Type B pancreatic cell (in vitro differentiated cells): ENCODE measurements at regions not wholly inside any gene's neighbourhood (a gene's known extent, or its start where the extent isn't known, plus 50 kb on each side); places are given as distances from the start of the nearest gene placed in this dataset.

Source experiments
- DNase-seq: peaks from one replicate; pipeline ENCODE4 v3.0.0; 2021; ENCODE audit warnings: mixed read lengths; ENCODE audit not compliant: unreplicated experiment; ENCODE audit errors: extremely low spot score
- H3K27ac Mint-ChIP-seq: 2 replicates; pipeline ENCODE4 v1.8.0; 2021; ENCODE audit warnings: mild to moderate bottlenecking, mixed read lengths
- H3K27me3 Mint-ChIP-seq: 2 replicates; pipeline ENCODE4 v1.8.0; 2021; ENCODE audit warnings: mixed read lengths
- H3K36me3 Mint-ChIP-seq: 2 replicates; pipeline ENCODE4 v1.8.0; 2021; ENCODE audit warnings: mixed read lengths
- H3K4me1 Mint-ChIP-seq: one replicate; pipeline ENCODE4 v1.8.0; 2021; ENCODE audit warnings: mixed read lengths; ENCODE audit not compliant: unreplicated experiment
- H3K4me3 Mint-ChIP-seq: 2 replicates; pipeline ENCODE4 v1.8.0; 2021; ENCODE audit warnings: mild to moderate bottlenecking, mixed read lengths
- H3K9me3 Mint-ChIP-seq: 2 replicates; pipeline ENCODE4 v1.8.0; 2021; ENCODE audit warnings: mixed read lengths
- CTCF ChIP-seq: fragments of 200-600 bp; sonication (generic); conservative IDR thresholded peaks from 2 replicates; pipeline ENCODE4 v1.5.0; 2021; ENCODE audit warnings: antibody characterized with exemption, mild to moderate bottlenecking

GRCh38 chr6:139844907-139845306 lies 470.5 kb upstream of the CITED2 start:
- H3K4me3 Mint-ChIP-seq: peak overlapping the region; percentile 4

GRCh38 chr6:139841794-139842215 lies 467.4 kb upstream of the CITED2 start:
- Mint-ChIP-seq H3K36me3 (no peaks in the 10 kb centered on the region), H3K9me3 (no peaks in the 10 kb centered on the region), H3K4me1 (peaks cover 4% of the 10 kb centered on the region), H3K27ac (no peak overlapping the region), H3K4me3 (no peak overlapping the region), H3K27me3 (no peaks in the 10 kb centered on the region)
- DNase-seq: no peak
- no peak for TF ChIP-seq CTCF

More at GRCh38 chr6:139844907-139845306, 470.5 kb upstream of the CITED2 start:
- Mint-ChIP-seq H3K4me1 (peaks cover 20% of the 10 kb centered on the region), H3K27ac (no peak overlapping the region), H3K27me3 (no peaks in the 10 kb centered on the region), H3K9me3 (peaks cover 5% of the 10 kb centered on the region), H3K36me3 (no peaks in the 10 kb centered on the region)
- DNase-seq: no peak
- TF ChIP-seq CTCF: no peak

GRCh38 chr6:139839506-139840156 lies 465.2 kb upstream of the CITED2 start:
- Mint-ChIP-seq H3K4me3 (no peak overlapping the region), H3K27me3 (no peaks in the 10 kb centered on the region), H3K36me3 (no peaks in the 10 kb centered on the region), H3K27ac (no peak overlapping the region), H3K9me3 (no peaks in the 10 kb centered on the region), H3K4me1 (no peaks in the 10 kb centered on the region)
- no peak for TF ChIP-seq CTCF
- DNase-seq: no peak

- no peak for TF ChIP-seq CTCF
- Mint-ChIP-seq H3K36me3 (no peaks in the 10 kb centered on the region), H3K9me3 (peaks cover 4% of the 10 kb centered on the region)
These were observed 459.8 kb upstream of the CITED2 start for GRCh38 chr6:139834232-139834631.

GRCh38 chr6:139833592-139833991 lies 459.1 kb upstream of the CITED2 start:
- H3K4me1 Mint-ChIP-seq: peaks cover 17% of the 10 kb centered on the region
- no peak for TF ChIP-seq CTCF
- H3K36me3 Mint-ChIP-seq: no peaks in the 10 kb centered on the region
- H3K27me3 Mint-ChIP-seq: peaks cover 3% of the 10 kb centered on the region
- H3K9me3 Mint-ChIP-seq: peaks cover 4% of the 10 kb centered on the region
- H3K4me3 Mint-ChIP-seq: no peak overlapping the region
- no peak for DNase-seq
- no peak overlapping the region for H3K27ac Mint-ChIP-seq

More at GRCh38 chr6:139834232-139834631, 459.8 kb upstream of the CITED2 start:
- DNase-seq: no peak
- Mint-ChIP-seq H3K27ac (no peak overlapping the region), H3K4me3 (no peak overlapping the region), H3K27me3 (peaks cover 3% of the 10 kb centered on the region), H3K4me1 (peaks cover 10% of the 10 kb centered on the region)
